HG02938 (cell line): ENCODE measurements at regions not wholly inside any gene's neighbourhood (a gene's known extent, or its start where the extent isn't known, plus 50 kb on each side); places are given as distances from the start of the nearest gene placed in this dataset.
"Not testable (repeated sequence)": the region's sequence is repeated elsewhere in the genome, so short reads cannot be mapped to it uniquely, and the experiment has no call there.

Experiments
- ATAC-seq: cut with Tn5 transposase; IDR thresholded peaks from one replicate; pipeline ENCODE4 v1.9.1; 2021; ENCODE audit warnings: mild to moderate bottlenecking, moderate library complexity; ENCODE audit not compliant: unreplicated experiment

GRCh38 chr5:118111956-118112355 is 876.4 kb downstream of the DTWD2 start:
- no peak for ATAC-seq

GRCh38 chr5:118107246-118107645 is 881.1 kb downstream of the DTWD2 start:
- not testable (repeated sequence) for ATAC-seq

GRCh38 chr5:118098716-118099115 is 889.6 kb downstream of the DTWD2 start:
- ATAC-seq: no peak

- no peak for ATAC-seq
These were observed 893.2 kb downstream of the DTWD2 start for GRCh38 chr5:118095115-118095514.

GRCh38 chr5:118088448-118088847 is 899.9 kb downstream of the DTWD2 start:
- no peak for ATAC-seq

GRCh38 chr5:118076490-118076889 is 911.9 kb downstream of the DTWD2 start:
- no peak for ATAC-seq

- ATAC-seq: no peak
These were observed 918.3 kb downstream of the DTWD2 start for GRCh38 chr5:118070041-118070440.

- no peak for ATAC-seq
These were observed 918.9 kb downstream of the DTWD2 start for GRCh38 chr5:118069452-118069851.

- no peak for ATAC-seq
These were observed 919.5 kb downstream of the DTWD2 start for GRCh38 chr5:118068886-118069285.

- not testable (repeated sequence) for ATAC-seq
These were observed 924.5 kb downstream of the DTWD2 start for GRCh38 chr5:118063836-118064235.

GRCh38 chr5:118060833-118061232 is 927.5 kb downstream of the DTWD2 start:
- ATAC-seq: no peak

GRCh38 chr5:118052503-118052902 is 935.8 kb downstream of the DTWD2 start:
- ATAC-seq: no peak

- ATAC-seq: no peak
These were observed 944.2 kb downstream of the DTWD2 start for GRCh38 chr5:118044169-118044568.

GRCh38 chr5:118043531-118043930 is 944.8 kb downstream of the DTWD2 start:
- no peak for ATAC-seq

GRCh38 chr5:118042076-118042475 is 946.3 kb downstream of the DTWD2 start:
- no peak for ATAC-seq

GRCh38 chr5:118040496-118040895 is 947.9 kb downstream of the DTWD2 start:
- ATAC-seq: no peak

- ATAC-seq: no peak
These were observed 954.5 kb downstream of the DTWD2 start for GRCh38 chr5:118033686-118034338.

- ATAC-seq: no peak
These were observed 958.5 kb downstream of the DTWD2 start for GRCh38 chr5:118029807-118030206.

- no peak for ATAC-seq
These were observed 966.3 kb downstream of the DTWD2 start for GRCh38 chr5:118022062-118022461.

- ATAC-seq: no peak
These were observed 970.8 kb downstream of the DTWD2 start for GRCh38 chr5:118017536-118017935.

- no peak for ATAC-seq
These were observed 972.0 kb downstream of the DTWD2 start for GRCh38 chr5:118016396-118016795.

- no peak for ATAC-seq
These were observed 972.8 kb downstream of the DTWD2 start for GRCh38 chr5:118015511-118015910.

- no peak for ATAC-seq
These were observed 978.5 kb downstream of the DTWD2 start for GRCh38 chr5:118009741-118010297.
